ENCODE measurements at regions not wholly inside any gene's neighbourhood (a gene's known extent, or its start where the extent isn't known, plus 50 kb on each side); places are given as distances from the start of the nearest gene placed in this dataset.

- Histone ChIP-seq H3K4me3 (replicated peaks in 1 of 2; ENCODE audit: low read depth in 1 of 2, low read length in 2 of 2) (no peak overlapping the region), H3K9me3 (ENCODE audit: control insufficient read depth in 1 of 2, insufficient read depth in 1 of 2, low read depth in 1 of 2, low read length in 2 of 2) (no peaks in the 10 kb centered on the region; a peak in 2 of 4 replicates), H3K36me3 (ENCODE audit: control insufficient read depth in 1 of 2, insufficient read depth in 2 of 2, low read length in 2 of 2) (no peaks in the 10 kb centered on the region), H3K9me2 (ENCODE audit: insufficient read depth) (no peaks in the 10 kb centered on the region), H2AFZ (ENCODE audit: low read depth, low read length, poor library complexity, severe bottlenecking) (no peak overlapping the region), H3K4me2 (ENCODE audit: low read length) (no peak overlapping the region), H3K27ac (ENCODE audit: low read depth, low read length) (no peak overlapping the region), H3K79me2 (ENCODE audit: insufficient read depth, low read length) (no peaks in the 10 kb centered on the region), H4K20me1 (ENCODE audit: insufficient read depth) (no peaks in the 10 kb centered on the region), H3K4me1 (ENCODE audit: control insufficient read depth in 1 of 2, insufficient read depth in 2 of 2, low read length in 2 of 2) (no peaks in the 10 kb centered on the region; a peak in 1 of 4 replicates), H3K9ac (ENCODE audit: low read length) (no peak overlapping the region), H3K27me3 (ENCODE audit: insufficient read depth, low read length) (no peaks in the 10 kb centered on the region)
- ATAC-seq = no peak
- ChIA-PET POLR2A (no interaction called here), RAD21 (ENCODE audit: low non-redundant PET in 1 of 2, low total read pairs in 2 of 2, uncharacterized antibody in 2 of 2, unreplicated experiment in 2 of 2) (no interaction called here), CTCF (no interaction called here)
- DNase-seq (ENCODE audit: low read depth, low spot score) = no peak
- intact Hi-C loops (cut with micrococcal nuclease) = no loop called here
- no TSS peak for BruUV-seq (replicated peaks)
- TF ChIP-seq CEBPB (IDR thresholded peaks at IDR 0.05; ENCODE audit: low read depth) (no peak), ZBTB33 (IDR thresholded peaks at IDR 0.05; ENCODE audit: extremely low read depth, insufficient replicate concordance, low read length) (no peak), POLR2A (IDR thresholded peaks at IDR 0.05; ENCODE audit: borderline replicate concordance, extremely low read depth, insufficient read depth, insufficient read length) (no peak), ZNF274 (IDR thresholded peaks at IDR 0.05; ENCODE audit: low read depth, low read length) (no peak), SP1 (IDR thresholded peaks at IDR 0.05; ENCODE audit: low read depth) (no peak), SIN3A (IDR thresholded peaks at IDR 0.05; ENCODE audit: low read depth) (no peak), ATF3 (IDR thresholded peaks at IDR 0.05) (no peak), JUND (IDR thresholded peaks at IDR 0.05) (no peak), TCF7L2 (IDR thresholded peaks at IDR 0.05; ENCODE audit: borderline replicate concordance, extremely low read depth, insufficient read depth, insufficient read length) (no peak), CTCF (IDR thresholded peaks at IDR 0.05 in 2 of 3, conservative IDR thresholded peaks at IDR 0.05 in 1 of 3; ENCODE audit: borderline replicate concordance in 1 of 3, insufficient read depth in 1 of 3, low read depth in 2 of 3, low read length in 2 of 3) (no peak), EZH2 (IDR thresholded peaks at IDR 0.05) (no peak), ELF1 (IDR thresholded peaks at IDR 0.05; ENCODE audit: borderline replicate concordance, low read depth) (no peak), ZFX (IDR thresholded peaks at IDR 0.05) (no peak), SRF (IDR thresholded peaks at IDR 0.05; ENCODE audit: low read depth) (no peak), EGR1 (IDR thresholded peaks at IDR 0.05; ENCODE audit: low read depth) (no peak), MAX (IDR thresholded peaks at IDR 0.05) (no peak), YY1 (IDR thresholded peaks at IDR 0.05; ENCODE audit: extremely low read depth, insufficient replicate concordance, low read depth, low read length) (no peak), RAD21 (IDR thresholded peaks at IDR 0.05; ENCODE audit: low read depth) (no peak)
Measured at GRCh38 chr5:156019571-156020180, 307.3 kb upstream of the SGCD start.
